Hematopoietic multipotent progenitor cell (in vitro differentiated cells): ENCODE measurements at regions not wholly inside any gene's neighbourhood (a gene's known extent, or its start where the extent isn't known, plus 50 kb on each side); places are given as distances from the start of the nearest gene placed in this dataset.

Source experiments
- DNase-seq, 3 donors: peaks; one replicate each; pipeline ENCODE4 v3.0.0-alpha.2; 2011 to 2015; ENCODE audit warnings: low read depth in 2 of 3, low spot score in 2 of 3

DNA sequence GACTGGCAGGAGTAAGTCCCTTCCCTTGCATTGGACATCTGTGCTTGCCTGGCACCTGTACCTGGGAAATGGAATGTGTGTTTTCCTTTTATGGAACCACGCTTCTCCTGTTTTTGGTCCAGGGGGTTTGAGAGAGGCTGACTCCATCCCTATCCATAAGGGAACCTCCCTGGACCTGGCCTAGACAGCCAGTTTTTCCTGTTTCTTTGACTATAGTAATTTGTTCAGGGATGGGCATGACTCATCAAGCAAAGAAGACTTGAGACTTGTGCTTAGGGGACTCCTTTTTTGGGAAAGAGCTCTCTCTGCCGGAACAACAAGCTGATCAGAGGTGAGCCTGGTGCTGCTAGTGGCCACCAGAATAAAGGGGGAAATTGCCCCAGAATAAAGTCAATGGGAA is 393.8 kb downstream of the CDH26 start:
- no peak for DNase-seq

DNA sequence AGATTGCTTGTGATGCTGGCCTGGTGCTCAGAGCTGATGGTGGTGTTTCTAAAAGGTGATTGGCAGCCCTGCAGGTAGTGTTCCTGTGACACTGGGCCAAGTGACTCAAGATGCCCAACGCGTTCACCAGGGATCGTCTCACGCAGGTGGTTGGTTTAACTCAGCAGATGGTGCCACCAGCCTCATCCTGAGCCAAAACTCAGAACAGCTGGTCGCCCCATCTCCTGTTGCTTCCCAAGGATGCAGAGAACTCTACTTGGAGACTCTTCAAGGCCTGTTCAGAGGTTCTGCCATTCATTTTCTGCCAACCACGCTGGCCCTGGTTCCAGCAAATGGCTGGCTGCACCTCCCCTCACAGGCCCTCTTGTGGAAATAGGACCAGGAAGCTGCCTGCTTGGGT is 394.4 kb downstream of the CDH26 start:
- DNase-seq: no peak

DNA sequence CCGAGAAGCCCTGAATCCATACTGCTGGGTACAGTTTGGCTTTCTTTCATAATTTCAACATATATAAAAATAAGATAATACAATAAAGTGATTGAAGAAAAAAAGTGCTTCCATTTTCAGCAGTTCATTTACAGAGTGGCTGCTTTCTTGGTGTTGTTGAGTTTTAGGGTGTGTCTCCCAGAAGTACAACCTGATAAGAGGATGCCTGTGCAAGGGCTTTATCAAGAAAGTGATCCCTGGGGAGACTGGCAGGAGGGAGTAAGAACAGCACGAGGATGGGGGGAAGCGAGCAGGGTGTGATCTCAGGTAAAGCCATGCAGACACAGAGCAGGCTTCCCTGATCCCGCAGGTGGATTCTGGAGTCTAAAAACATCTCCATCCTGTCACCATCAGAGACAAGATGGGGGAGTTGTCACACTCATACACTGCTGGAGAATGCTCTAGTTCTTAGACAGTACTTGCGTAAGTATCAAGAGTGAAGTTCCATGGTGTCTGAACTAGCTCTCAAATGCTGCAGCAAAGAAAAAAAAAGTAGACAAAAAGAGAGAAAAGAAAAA is 395.9 kb downstream of the CDH26 start:
- DNase-seq: no peak

DNA sequence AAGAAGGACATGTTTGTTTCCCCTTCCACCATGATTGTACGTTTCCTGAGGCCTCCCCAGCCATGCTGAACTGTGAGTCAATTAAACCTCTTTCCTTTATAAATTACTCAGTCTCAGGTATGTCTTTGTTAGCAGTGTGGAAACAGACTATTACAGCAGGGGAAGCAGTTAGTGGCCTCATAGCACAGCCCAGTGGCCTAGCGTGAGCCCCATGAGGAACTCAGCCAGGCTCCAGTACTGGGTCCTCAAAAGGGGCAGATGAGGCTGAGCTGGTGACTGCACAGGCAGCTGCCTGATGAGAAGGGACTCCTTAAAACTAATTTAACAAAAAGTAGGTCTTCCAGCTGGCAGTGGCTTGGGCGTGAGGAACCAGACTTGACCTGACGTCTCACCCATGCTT is 399.9 kb downstream of the CDH26 start:
- DNase-seq: no peak

DNA sequence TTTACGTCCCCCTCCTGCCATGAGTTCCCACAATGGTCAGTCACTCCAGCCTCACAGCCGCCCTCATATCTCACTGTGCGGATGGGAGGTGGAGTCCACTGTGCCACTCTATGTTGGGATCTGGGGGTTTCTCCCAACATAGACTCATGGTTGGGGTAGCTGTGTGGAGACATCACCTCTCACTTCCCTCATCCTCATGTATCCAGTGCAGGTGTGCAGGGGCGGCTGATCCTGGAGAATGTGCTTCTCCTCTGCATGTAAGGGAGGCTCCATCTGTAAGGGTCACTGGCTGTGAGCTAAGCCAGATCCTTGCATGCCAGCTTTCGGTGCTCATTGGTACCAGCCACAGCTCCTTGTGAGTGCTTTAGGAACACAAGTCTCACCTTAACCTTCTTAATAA is 400.8 kb downstream of the CDH26 start:
- no peak for DNase-seq

DNA sequence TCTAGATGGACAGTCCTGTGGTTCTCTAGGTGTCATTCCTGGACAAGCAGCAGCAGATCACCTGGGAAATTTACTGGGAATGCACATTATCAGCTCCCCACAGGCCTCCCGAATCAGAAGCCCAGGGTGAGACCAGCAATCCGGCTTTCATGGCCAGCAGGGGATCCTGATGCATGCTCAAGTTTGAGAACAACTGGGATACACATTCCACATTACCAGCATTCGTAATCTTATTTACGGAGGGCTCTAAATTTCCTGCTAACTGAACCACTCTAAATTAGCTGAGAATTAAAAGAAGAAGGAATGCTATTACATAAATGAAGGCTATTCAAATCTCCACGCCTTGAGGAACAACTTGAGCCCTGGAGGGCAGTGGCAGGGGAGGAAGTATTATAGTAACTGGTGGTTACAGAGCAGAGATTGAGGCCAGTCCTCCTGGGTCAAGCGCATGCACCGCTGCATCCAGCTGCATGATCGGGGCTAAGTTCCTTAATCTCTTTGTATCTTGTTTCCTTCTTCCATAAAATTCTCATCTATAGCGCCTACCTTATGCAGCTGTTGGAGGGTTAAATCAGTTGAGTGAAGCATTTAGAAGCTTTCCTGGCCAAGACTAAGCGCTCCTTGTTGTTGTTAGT is 403.7 kb downstream of the CDH26 start:
- no peak for DNase-seq

DNA sequence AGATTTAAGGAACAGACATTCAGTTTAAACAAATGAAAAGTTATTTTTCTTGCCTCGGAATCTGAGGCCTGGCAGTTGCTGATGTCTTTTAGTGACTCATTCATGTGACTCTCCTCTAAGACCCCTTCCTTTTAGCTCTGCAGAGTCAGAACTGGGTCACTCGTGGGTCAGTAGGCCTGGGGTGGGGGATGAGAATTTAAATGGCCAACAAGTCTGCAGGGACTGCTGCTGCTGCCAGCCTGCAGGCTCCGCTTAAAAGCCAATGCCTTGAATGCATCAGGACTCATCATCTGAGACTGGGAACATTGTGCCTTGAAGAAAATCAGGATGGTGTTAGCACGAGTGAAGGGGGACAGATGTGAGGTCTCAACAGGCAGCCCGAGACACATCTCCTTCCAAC is 404.3 kb downstream of the CDH26 start:
- no peak for DNase-seq

DNA sequence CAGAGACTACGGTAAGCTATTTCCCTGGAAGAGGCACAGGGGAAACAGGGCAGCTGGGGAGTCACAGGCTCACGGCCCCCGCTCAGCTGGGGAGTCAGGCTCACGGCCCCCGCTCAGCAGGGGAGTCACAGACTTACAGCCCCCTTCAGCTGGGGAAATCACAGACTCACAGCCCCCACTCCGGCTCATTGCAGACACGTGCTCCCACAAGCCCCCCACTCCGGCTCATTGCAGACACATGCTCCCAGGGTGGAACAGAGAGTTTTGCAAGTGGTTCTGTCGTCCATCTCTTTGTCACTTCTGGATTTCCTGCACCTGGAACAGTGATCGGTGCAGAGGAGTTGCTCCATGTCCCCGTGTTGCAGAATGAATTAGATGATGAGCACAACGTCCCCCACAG is 405.5 kb downstream of the CDH26 start:
- DNase-seq: no peak

DNA sequence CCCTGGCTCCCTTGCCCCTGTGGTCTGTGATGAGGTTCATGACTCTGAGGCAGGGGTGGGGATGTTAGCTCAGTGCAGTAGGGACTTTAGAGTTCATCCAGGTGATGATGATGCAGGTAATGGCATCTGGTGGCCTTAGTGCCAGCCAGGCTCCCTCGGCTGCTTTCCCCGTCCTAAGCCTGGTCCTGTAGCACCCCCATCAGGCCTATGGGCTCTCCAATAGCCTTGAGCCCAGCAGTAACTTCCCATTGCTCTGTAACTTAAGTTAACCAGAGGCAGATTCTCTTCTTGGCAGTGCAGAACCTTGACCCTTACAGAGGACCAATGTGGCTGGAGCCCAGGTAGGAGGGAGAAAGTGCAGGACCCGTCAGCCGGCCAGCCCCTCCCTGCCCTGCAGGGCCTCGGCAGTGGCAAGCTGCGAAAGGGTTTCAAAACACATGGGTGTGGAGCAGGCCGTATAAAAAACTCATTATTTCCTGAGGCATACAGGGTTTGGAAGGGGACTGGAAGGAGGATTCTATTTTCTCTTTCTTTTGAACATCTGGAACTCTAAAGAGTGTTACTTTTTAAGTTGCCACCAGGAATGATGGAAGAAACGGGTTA is 406.9 kb downstream of the CDH26 start:
- peak in 1 of 3 donors; percentile 2 for DNase-seq

DNA sequence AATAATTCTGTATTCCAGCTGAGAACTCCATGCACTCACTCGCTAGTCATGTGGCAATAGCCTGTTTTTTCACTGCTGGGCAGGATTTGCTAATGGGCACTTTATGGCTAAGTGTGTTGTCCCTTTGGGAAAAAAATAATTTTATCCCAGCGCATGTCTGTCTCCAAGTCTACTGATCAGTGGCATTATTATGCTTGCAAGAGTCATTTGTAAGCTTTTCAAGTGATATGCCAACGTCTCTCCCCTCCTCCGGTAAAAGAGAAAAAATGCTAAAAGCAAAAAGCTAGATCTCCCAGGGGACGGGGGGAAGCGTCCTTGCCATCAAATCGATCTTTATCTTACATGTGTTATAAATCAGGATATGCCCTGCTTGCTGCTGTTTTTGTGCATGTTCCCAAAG is 407.7 kb downstream of the CDH26 start:
- no peak for DNase-seq

DNA sequence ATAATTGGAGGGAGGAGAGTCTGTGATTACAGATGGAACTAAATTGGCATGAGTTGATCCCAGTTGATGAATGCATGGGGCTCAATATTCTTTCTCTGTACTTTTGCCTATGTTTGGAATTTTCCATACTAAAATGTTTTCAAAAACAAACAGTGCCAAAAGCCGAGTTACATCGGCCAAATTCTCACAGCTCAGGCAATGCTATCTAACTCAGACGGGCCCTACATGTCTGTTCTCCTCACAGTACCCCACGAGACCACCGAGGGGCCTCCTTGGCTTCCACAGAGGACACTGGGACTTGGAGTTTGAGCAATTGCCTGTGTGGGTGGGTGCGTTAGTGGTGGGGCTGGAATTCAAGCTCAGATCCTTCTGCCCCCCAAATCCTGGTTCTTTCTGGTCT is 413.2 kb downstream of the CDH26 start:
- DNase-seq: no peak

DNA sequence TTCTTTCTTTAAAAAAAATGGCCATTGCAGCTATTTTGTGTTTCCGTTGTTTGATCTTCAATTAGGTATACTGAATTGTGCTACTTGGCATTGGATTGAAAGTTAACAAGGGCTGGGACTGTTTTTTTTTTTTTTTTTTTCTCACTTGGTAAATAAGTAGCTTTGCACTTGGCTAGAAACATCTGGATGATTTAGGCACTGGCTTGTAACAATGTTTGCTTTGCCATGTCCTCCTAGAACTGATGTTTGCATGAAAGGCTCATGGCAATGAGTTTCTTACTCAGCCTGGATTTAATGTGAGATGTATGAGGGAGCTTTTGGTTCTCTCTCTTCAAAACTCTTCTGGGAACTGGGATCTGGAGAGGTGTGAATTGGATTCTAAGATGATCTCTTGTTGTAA is 414.1 kb downstream of the CDH26 start:
- DNase-seq: no peak

DNA sequence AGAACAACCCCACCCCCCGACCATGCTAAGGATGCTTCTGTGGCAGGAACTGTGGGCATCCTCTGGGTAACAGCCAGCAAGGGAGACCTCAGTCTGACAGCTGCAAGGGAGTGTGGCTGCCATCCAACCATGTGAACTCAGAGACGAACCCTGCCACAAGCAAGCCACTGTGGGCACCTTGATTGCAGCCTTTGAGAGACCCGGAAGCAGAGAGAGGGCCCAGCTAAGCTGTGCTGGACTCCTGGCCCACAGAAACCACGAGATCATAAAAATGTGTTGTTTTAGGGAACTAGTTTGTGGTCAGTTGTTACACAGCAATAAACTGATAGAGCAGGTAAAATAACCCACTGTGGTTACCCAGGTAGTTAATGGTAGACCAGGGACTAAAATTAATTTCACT is 414.6 kb downstream of the CDH26 start:
- DNase-seq: peak in 2 of 3 donors; percentile 10 to 39

DNA sequence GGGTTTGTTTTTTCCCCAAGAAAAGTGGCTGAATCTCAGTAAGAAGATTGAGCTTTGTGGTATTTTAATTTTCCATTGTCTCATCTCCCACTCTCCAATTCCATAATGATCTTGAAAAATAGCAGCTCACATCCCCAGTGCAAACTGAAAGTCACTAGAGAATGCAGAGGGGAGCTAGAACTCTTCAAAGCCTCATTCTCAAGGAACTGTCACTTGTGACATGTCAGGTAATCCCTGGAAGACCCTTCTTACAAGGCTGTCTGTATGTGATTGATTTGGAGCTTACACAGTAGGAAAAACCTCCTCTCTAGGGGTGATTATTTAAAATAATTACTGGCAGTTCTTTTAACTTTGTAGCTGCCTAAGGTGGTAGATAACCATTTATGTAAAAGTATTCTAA is 420.4 kb downstream of the CDH26 start:
- no peak for DNase-seq

DNA sequence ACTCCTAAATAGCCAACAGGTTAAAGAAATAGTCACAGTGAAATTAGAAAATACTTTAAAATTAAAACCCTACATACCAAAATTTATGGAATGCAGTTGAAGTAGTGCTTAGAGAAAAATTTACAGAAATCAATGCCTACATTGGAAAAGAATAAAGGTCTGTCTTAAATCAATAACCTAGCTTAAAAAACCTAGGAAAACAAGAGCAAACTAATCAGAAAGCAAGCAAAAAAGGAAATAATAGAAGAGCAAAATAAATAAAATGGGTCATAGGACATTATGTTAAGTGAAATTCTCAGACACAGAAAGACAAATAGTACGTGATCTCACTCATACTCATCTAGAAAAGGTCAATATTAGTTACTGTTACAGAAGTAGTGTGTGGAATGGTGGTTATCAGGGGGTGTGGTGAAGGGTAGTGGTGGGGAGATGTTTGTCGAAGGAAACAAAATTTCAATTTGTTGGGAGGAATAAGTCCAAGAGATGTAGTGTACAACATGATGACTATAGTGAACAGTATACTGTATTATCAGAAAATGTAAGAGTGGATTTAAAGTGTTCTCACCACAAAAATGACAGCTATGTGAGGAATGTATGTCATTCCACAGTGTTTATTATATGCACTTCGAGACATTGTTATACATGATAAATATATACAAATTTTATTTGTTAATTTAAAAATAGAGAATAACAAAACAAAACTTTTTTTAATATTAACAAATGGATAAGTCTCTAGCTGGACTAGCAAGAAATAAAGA is 423.6 kb downstream of the CDH26 start:
- DNase-seq: no peak

DNA sequence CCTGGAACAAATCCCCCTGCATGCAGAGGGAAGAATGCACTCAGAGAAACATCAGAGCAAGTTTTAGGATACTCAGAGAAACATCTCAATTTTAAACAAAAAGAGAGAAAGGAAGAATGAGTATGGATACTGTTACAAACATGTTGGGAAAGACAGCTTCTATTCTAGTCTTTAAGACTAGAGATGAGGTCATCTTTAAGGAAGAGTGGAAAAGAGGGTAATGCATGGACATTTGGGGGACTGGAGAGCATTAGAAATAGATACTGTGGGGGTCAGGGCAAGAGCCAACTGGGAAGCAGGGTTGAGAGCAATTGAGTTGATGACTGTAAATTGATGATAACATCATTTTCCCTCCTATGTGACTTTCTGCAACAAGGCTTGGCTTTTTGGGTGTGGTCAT is 431.2 kb downstream of the CDH26 start:
- no peak for DNase-seq

DNA sequence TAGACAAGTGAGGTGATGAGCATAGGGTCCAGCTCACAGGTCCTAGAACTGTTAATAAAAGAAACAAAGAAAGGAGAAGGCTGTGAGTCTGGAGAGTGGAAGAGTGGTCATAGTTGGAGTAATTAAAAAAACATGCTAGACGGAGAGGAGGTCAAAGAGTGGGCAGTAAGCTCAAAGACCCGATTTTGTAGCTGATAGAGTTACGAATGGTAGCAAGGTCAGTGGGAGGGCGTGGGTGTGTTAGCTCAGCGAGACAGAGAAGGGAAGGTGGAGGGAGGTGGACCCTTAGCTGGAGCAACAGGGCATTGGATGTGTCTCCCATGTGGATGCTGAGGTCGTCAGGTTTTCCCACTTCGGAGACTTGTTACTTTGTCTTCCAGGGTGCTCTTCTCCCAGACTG is 431.7 kb downstream of the CDH26 start:
- DNase-seq: no peak

DNA sequence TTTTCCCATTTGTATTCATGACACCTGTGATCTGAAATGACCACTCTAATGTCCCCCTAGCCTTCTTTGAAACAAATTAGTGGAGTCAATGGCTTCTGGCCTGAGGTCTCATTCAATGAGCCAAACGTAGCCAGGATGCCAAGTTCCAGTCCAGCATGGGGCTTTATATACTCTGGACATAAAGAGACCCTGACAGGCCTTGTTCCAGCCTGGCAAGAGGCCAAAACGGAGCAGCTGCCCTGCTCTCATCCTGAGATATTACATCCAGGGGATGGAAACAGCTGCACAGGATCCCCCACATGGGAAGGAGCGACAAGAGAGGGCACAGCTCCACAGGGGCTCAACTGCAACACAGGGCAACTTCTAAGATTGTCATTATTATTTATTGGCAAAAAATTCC is 437.8 kb downstream of the CDH26 start:
- DNase-seq: no peak

DNA sequence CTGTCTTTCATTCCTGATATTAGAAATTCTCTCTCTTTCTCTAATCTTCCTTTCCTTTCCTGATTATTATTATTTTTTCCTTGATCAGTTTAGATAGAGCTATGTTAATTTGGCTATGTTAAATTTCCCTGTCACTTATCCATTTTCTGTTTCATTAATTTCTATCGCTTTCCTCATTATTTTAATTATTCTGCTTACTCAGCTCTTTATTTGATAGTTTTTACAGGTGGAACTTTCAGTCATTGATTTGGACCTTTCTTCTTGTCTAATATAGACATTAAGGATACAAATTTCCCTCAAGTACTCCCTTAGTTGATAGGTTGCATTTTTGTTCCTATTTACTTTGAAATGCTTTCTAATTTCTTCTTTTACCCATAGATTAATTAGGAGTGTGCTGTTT is 442.3 kb downstream of the CDH26 start:
- no peak for DNase-seq

DNA sequence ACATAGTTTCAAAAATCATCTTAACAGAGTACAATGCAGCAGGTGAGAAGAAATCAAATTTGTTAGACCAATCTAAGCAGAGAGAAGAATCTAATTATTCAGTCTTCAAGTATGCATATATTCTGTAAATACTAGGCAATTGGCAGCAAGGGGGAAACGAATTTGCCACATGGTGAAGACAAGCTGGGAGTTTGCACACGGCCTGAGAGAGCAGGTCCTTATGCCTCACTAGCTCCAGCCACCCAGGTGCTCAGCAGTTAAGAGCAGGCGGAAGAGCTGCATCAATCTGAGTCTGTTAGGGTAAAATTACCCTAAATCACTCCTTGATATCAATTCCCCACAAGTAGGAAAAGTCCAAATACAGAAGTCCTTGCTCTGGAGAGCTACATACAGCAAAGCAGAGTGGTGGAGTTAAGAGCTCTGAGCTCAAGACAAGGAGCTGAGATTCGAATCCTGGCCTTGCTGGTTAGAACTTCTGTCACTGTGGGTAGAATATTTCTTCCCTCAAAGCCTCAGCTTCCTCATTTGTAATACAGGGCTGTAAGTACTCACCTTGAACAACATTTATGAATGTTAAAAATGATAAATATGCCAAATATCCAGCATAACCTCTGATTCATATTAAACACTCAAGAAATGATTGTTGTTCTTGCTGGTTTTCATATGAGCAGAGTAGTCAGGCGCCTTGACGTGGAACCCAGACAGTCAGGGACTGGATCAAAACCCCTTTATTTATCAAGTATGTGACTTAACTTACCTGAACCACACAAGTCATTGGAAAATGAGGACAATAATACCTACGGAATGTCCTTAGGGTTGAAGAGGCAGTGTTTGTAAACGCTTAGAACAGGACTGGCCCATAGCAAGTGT is 444.2 kb downstream of the CDH26 start:
- no peak for DNase-seq

DNA sequence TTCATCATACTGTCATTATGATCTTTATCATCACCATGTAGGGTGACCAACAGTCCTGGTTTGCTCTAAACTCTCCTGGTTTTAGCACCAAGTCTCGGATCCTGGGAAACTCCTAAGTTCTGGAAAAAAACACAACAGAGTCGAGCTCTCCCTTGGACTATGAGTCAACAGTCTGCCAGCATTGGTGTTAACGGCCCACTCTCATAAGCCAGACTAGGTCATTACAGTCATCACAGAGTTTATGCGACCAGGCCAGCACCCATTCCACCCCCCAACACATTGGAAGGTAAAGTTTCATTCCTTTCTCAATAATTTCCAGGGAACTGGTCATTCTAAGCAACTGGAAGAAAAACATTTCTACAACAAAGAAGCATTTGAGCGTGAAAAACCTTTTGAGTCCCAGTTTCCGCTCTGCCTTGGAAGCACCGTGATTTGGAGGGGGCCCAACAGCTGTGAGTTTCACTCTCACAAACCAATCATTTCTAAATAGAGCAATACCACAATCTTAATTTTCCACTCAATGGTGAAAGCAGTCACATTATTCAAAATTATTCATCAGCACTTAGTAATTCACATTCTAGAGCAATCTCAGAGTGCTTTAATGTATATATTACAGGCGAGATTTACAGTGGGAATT is 445.0 kb downstream of the CDH26 start:
- DNase-seq: no peak
